GM12865 (cell line): ENCODE measurements at regions not wholly inside any gene's neighbourhood (a gene's known extent, or its start where the extent isn't known, plus 50 kb on each side); places are given as distances from the start of the nearest gene placed in this dataset.

Experiments used
- DNase-seq: peaks from one replicate; pipeline ENCODE4 v3.0.0; 2010; ENCODE audit warnings: low read depth
- H3K4me3 ChIP-seq: 2 replicates; pipeline ENCODE4 v1.5.1; 2011; ENCODE audit warnings: mild to moderate bottlenecking, low read depth, low read length, control low read depth
- CTCF ChIP-seq: IDR thresholded peaks from 2 replicates; pipeline ENCODE4 v1.5.1; 2011; ENCODE audit warnings: low read length, control low read depth, low read depth, inconsistent platforms; ENCODE audit not compliant: insufficient read depth; ENCODE audit errors: missing control alignments

- H3K4me3 ChIP-seq: no peak overlapping the region
- no peak for DNase-seq
- no peak for TF ChIP-seq CTCF
These were observed 145.4 kb downstream of the AEBP2 start for GRCh38 chr12:19584732-19585131.

GRCh38 chr12:19588951-19589350 lies 149.7 kb downstream of the AEBP2 start:
- TF ChIP-seq CTCF: no peak
- no peak overlapping the region for H3K4me3 ChIP-seq
- peak; percentile 19 for DNase-seq

GRCh38 chr12:19591951-19592350 lies 152.7 kb downstream of the AEBP2 start:
- no peak for DNase-seq
- TF ChIP-seq CTCF: no peak
- H3K4me3 ChIP-seq: no peak overlapping the region

GRCh38 chr12:19596434-19597166 lies 157.3 kb downstream of the AEBP2 start:
- H3K4me3 ChIP-seq: no peak overlapping the region
- no peak for DNase-seq
- no peak for TF ChIP-seq CTCF

GRCh38 chr12:19597167-19598026 lies 158.1 kb downstream of the AEBP2 start:
- DNase-seq: no peak
- TF ChIP-seq CTCF: no peak
- no peak overlapping the region for H3K4me3 ChIP-seq

- DNase-seq: no peak
- TF ChIP-seq CTCF: no peak
- no peak overlapping the region for H3K4me3 ChIP-seq
These were observed 166.4 kb downstream of the AEBP2 start for GRCh38 chr12:19605720-19606119.
